ENCODE measurements at regions not wholly inside any gene's neighbourhood (a gene's known extent, or its start where the extent isn't known, plus 50 kb on each side); places are given as distances from the start of the nearest gene placed in this dataset.

- no TSS peak for BruUV-seq (replicated peaks)
- H3K9ac ChIP-seq (ENCODE audit: control insufficient read depth, insufficient read depth, low read length) = no peak overlapping the region
- ChIA-PET CTCF (interaction anchor here (1.0 kb wide), 1 partner anchor 15 kb away, joined by 3 read pairs; no protein-coding TSS in a partner anchor), POLR2A (no interaction called here), RAD21 (ENCODE audit: unreplicated experiment) (no interaction called here), SMC1A (ENCODE audit: uncharacterized antibody, unreplicated experiment) (interaction anchor here (0.6 kb wide), 1 partner anchor 728 kb away, joined by 4 read pairs; no protein-coding TSS in a partner anchor)
- H3K9me3 ChIP-seq (replicated peaks; ENCODE audit: control insufficient read depth, insufficient read depth, low read length) = no peaks in the 10 kb centered on the region
- no peak overlapping the region for H3K4me3 ChIP-seq
- TF ChIP-seq MEF2B (IDR thresholded peaks at IDR 0.05; ENCODE audit: partially characterized antibody, poor library complexity, severe bottlenecking) = no peak
- TF ChIP-seq ZNF384 (IDR thresholded peaks at IDR 0.05; ENCODE audit: borderline replicate concordance, low read depth, low read length) = no peak
- TF ChIP-seq RUNX3 (IDR thresholded peaks at IDR 0.05; ENCODE audit: low read length) = no peak
- no peak for TF ChIP-seq POU2F2 (IDR thresholded peaks at IDR 0.05; ENCODE audit: borderline replicate concordance, low read depth, low read length)
- ATAC-seq (no peak), DNase-seq (ENCODE audit: low read depth, low spot score) (no peak), FAIRE-seq (no peak)
- H3K79me2 ChIP-seq (ENCODE audit: control insufficient read depth, insufficient read depth, low read length) = no peaks in the 10 kb centered on the region
- no peak overlapping the region for H3K27ac ChIP-seq (ENCODE audit: control insufficient read depth, insufficient read depth)
- H2AFZ ChIP-seq (ENCODE audit: control insufficient read depth, low read depth, low read length) = no peak overlapping the region
- no peak overlapping the region for H3K4me2 ChIP-seq (ENCODE audit: control insufficient read depth, insufficient read depth)
- no peaks in the 10 kb centered on the region for H3K4me1 ChIP-seq (ENCODE audit: control insufficient read depth, insufficient read depth, low read length)
- H4K20me1 ChIP-seq (ENCODE audit: control insufficient read depth, insufficient read depth) = no peaks in the 10 kb centered on the region
- intact Hi-C loops (cut with micrococcal nuclease; ENCODE audit: unreplicated experiment) = no loop called here
- in situ Hi-C loops (cut with MboI) = no loop called here
- no peaks in the 10 kb centered on the region for H3K27me3 ChIP-seq (replicated peaks in 1 of 2; ENCODE audit: control insufficient read depth in 2 of 2, insufficient read depth in 2 of 2, low read length in 1 of 2)
- 0% methylated on average over 2 of the region's 2 CpGs for WGBS (ENCODE audit: insufficient coverage, insufficient replicate concordance, low lambda C conversion rate, missing lambda C conversion rate)
- no peaks in the 10 kb centered on the region for H3K36me3 ChIP-seq (ENCODE audit: control insufficient read depth in 2 of 2, insufficient read depth in 2 of 2, low read length in 1 of 2)
Observed at GRCh38 chr3:88828466-88828865, 279.0 kb upstream of the EPHA3 start.

- FAIRE-seq (no peak), ATAC-seq (no peak), DNase-seq (ENCODE audit: low read depth, low spot score) (no peak)
- H3K9me3 ChIP-seq (replicated peaks; ENCODE audit: control insufficient read depth, insufficient read depth, low read length) = no peaks in the 10 kb centered on the region
- no peaks in the 10 kb centered on the region for H3K79me2 ChIP-seq (ENCODE audit: control insufficient read depth, insufficient read depth, low read length)
- no peak overlapping the region for H2AFZ ChIP-seq (ENCODE audit: control insufficient read depth, low read depth, low read length)
- no peak overlapping the region for H3K4me3 ChIP-seq
- no peak overlapping the region for H3K4me2 ChIP-seq (ENCODE audit: control insufficient read depth, insufficient read depth)
- ChIA-PET POLR2A (no interaction called here), RAD21 (ENCODE audit: unreplicated experiment) (no interaction called here), CTCF (no interaction called here), SMC1A (ENCODE audit: uncharacterized antibody, unreplicated experiment) (no interaction called here)
- H3K36me3 ChIP-seq (ENCODE audit: control insufficient read depth in 2 of 2, insufficient read depth in 2 of 2, low read length in 1 of 2) = no peaks in the 10 kb centered on the region
- in situ Hi-C loops (cut with MboI) = no loop called here
- H3K27ac ChIP-seq (ENCODE audit: control insufficient read depth, insufficient read depth) = no peak overlapping the region
- no peaks in the 10 kb centered on the region for H3K4me1 ChIP-seq (ENCODE audit: control insufficient read depth, insufficient read depth, low read length)
- TF ChIP-seq BACH1 (IDR thresholded peaks at IDR 0.05; ENCODE audit: borderline replicate concordance) = no peak
- TF ChIP-seq MTA3 (IDR thresholded peaks at IDR 0.05; ENCODE audit: borderline replicate concordance, low read length) = no peak
- no peak for TF ChIP-seq KLF5 (IDR thresholded peaks at IDR 0.05; ENCODE audit: partially characterized antibody)
- TF ChIP-seq MTA2 (IDR thresholded peaks at IDR 0.05; ENCODE audit: low read depth) = no peak
- TF ChIP-seq CBX5 (IDR thresholded peaks at IDR 0.05; ENCODE audit: low read depth) = no peak
- TF ChIP-seq ZNF384 (IDR thresholded peaks at IDR 0.05; ENCODE audit: borderline replicate concordance, low read depth, low read length) = no peak
- no peak for TF ChIP-seq BHLHE40 (IDR thresholded peaks at IDR 0.05; ENCODE audit: borderline replicate concordance in 1 of 2, low read depth in 2 of 2, low read length in 1 of 2)
- TF ChIP-seq SRF (IDR thresholded peaks at IDR 0.05; ENCODE audit: low read depth in 2 of 2, low read length in 2 of 2) = no peak
- no peak for TF ChIP-seq RUNX3 (IDR thresholded peaks at IDR 0.05; ENCODE audit: low read length)
- no peak for TF ChIP-seq CUX1 (IDR thresholded peaks at IDR 0.05; ENCODE audit: insufficient replicate concordance, low read depth, low read length)
- intact Hi-C loops (cut with micrococcal nuclease; ENCODE audit: unreplicated experiment) = no loop called here
- no peak overlapping the region for H3K9ac ChIP-seq (ENCODE audit: control insufficient read depth, insufficient read depth, low read length)
- no peaks in the 10 kb centered on the region for H4K20me1 ChIP-seq (ENCODE audit: control insufficient read depth, insufficient read depth)
- no peaks in the 10 kb centered on the region for H3K27me3 ChIP-seq (replicated peaks in 1 of 2; ENCODE audit: control insufficient read depth in 2 of 2, insufficient read depth in 2 of 2, low read length in 1 of 2)
- no TSS peak for BruUV-seq (replicated peaks)
- 60% methylated on average over 2 of the region's 2 CpGs for WGBS (ENCODE audit: insufficient coverage, insufficient replicate concordance, low lambda C conversion rate, missing lambda C conversion rate)
Observed at GRCh38 chr3:88852606-88853005, 254.8 kb upstream of the EPHA3 start.

Data from GM12878 (cell line).